ENCODE measurements at regions not wholly inside any gene's neighbourhood (a gene's known extent, or its start where the extent isn't known, plus 50 kb on each side); places are given as distances from the start of the nearest gene placed in this dataset.
"Not testable (repeated sequence)": the region's sequence is repeated elsewhere in the genome, so short reads cannot be mapped to it uniquely, and the experiment has no call there.

DNA sequence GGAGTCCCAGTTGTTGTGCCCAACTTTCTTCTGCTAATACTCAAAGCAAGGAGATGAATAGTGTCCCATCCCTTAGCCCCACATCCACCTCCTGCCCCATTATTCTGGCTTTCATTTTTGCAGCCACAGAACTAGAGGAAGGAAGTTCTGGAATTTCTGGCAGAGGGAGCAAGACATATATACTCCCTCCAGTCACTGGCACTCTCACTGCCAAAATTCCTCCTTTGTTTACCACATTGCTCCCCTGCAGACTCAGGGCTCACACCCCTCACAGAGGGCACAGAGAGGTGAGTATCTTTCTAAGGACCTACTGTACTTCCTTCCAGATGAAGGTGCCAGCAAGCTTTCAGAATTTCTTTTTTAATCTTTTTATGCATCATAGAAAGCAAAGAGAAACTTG is 168.0 kb upstream of the ID4 start:
- DNase-seq (ENCODE audit: low read depth in 3 of 3), result no peak

DNA sequence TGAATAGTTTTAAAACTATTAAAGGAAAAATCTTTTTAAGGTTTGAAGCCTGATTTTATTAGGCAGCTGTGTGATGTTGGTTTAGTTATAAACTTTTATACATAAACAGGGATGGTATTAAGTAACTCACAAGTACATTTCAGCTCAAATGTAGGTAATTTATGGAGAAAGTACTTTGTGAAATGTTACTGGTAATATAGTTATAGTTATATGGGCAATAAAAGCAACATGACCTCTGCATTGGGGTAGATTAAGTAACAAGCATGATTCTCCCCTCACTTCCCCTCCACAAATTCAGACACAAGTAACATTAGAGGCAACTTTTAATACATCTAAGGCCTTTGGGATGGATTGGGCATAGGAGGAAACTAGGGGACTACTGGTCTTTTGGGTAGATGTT is 154.3 kb upstream of the ID4 start:
- DNase-seq (ENCODE audit: low read depth in 3 of 3), result no peak

DNA sequence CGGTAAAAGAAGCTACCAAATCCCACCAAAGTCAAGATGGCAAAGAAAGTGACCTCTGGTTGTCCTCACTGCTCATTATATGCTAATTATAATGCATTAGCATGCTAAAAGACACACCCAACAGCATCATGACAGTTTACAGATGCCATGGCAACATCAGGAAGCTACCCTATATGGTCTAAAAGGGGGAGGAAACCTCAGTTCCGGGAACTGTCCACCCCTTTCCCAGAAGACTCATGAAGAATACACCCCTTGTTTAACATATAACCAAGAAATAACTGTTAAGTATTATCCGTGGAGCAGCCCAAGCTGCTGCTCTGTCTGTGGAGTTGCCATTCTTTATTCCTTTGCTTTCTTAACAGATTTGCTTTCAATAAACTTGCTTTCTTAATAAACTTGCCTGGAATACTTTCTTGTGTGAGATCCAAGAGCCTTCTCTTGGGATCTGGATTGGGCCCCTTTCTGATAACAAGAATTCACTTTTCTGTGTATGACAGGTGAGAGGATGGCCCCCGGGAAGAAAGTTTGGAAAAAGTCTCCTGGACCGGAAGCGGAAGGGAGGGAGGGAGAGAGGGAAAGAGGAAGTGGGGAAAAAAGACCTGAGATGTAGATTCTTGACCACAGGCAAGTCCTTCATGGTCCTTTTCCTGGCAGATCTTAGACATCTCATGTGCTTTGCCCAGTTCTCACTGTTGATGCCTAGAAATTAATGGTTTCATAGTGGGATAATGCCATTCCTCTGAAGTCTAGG is 146.7 kb upstream of the ID4 start:
- no peak for DNase-seq (ENCODE audit: low read depth in 3 of 3)

DNA sequence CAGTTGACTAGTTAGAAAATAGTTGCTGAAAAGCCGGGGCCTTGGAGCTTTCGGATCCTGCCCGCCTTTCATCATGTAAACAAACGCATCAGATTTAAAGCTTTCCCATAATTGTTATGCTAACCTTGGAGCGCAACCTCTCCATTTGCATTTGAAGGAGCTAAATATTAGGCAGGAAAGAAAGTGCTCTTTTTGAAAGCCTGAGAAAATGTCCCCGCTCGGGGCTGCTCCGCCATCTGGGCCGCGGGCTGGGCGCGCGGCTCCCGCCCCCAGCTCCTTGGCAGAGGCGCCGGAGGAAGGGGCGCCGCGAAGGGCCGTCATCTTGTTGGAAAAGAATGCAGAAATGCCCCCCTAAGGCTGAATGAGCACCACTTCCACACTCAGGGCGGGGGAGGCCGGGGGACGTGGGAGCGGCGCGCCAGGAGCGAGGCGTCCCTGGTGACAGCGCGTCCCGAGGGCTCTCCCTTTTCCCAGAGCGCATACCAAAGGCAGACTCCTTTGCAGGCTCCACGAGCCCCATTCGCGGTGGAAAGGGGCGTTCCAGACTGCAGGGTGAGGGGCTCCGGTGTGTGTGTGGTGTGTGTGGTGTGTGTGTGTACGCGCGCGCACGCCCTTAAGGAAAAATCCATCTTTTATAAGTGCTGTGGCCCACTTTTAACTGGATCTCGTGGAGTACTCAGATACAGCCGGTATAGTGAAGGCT is 145.6 kb upstream of the ID4 start:
- DNase-seq (ENCODE audit: low read depth in 3 of 3), result no peak

DNA sequence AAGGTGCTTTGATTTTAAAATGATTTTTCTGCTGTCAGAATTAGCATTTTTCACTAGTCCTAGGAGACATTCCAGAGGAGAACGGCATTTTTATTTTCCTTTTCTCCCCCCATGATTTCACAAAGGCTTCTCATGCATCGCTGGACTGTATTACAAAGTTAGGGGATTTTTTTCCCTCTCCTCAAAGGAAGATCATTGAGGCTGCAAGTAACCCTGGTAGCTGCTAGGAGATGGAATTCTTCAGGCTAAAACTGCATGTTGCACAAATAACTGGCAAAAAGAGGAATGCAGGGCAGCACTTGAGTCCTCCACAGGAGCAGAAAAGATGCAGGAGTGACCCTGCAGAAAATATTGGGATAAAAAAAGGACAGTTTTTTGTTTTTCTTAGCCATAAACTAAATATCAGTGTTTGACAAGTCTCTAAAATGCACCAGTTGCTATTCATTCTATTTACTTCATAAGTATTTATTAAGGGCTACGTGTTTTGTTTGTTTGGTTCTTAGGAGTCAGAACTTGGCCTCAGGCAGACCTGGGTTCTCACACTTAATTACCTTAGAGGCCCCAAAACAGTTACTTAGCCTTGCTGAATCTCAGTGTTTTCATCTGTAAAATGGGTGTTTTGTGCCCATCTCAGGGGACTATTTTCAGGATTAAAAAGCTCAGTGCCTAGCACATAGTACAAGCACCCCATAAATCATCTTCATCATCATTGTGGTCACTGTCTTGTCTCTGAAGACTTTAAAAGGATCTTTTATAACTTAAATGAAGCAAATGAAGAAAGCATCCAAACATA is 144.5 kb upstream of the ID4 start:
- no peak for DNase-seq (ENCODE audit: low read depth in 3 of 3)

DNA sequence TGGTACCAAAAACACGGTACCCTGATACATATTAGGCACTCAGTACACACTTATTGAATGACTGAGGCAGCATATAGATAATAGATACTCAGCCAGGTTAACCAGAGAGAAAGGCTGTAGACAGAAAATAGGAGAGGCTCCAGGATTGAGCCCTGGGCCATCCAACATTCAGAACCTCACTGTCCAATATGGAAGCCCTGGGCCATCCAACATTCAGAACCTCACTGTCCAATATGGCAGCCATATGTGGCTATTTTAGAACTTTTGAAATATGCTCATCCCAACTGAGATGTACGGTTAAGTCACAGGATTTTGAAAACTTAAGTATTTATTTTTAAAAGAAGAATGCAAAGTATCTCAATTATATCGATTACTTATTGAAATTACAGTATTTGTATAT is 142.5 kb upstream of the ID4 start:
- DNase-seq (ENCODE audit: low read depth in 3 of 3), result no peak

DNA sequence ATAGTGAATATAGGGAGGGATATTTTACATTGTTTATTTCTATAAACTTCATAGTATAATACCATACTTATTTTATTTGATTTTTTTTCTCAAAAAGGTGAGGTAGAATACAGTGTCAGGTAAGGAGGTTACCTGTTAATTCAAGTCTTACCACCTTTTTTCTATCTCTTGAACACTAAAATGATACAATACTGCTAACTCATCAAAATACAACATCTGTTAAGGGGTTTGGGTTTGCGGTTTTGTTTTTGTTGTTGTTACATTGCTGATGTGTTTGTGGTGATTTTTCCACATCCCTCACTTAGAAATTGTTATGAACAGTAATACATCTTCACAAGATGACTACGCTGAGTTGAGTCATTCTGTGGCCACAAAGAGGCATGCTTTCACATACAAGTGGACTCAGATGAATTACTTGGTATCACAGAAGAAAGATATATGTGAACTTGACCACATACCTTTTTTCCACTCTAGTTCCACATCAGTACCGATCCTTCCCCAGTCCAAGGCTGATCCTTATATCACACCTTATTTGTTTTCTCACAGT is 139.4 kb upstream of the ID4 start:
- no peak for DNase-seq (ENCODE audit: low read depth in 3 of 3)

DNA sequence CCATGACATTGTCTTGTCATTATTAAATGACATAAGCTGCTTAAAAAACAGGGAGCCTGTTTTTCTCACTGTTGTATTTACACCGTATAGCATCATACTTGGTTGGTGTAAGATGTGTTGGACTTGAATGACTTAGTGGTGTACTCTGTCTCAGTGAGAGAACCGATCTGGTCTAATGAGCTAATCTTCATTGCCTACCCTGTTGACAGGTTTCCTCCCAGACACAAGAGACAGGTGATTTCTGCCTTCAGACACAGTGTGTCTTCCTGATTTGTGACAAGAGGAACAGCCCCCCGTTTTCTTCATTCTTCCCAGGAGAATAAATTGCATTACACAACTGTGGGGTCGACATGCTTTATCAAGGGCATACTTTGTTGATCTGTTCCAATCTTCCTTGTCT is 137.2 kb upstream of the ID4 start:
- DNase-seq (ENCODE audit: low read depth in 3 of 3), result no peak

DNA sequence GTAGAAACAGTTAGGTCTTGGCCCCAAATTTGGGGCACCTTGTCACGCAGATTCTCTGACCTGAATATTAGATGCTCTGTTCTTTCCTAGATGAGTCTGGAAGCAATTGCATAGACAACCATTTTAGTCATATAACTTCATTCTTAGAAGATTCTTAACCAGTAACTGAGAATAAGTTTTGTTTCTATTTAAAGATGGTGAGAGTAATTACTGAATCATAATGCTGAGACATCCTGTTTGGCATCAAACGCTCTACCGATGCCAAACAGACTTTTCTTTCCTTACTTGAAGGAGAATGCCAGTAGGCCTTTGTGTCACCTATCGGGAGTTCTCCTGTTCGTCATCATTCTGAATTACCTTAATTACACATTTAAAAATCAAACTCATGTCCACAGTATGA is 131.6 kb upstream of the ID4 start:
- DNase-seq (ENCODE audit: low read depth in 3 of 3), result no peak

DNA sequence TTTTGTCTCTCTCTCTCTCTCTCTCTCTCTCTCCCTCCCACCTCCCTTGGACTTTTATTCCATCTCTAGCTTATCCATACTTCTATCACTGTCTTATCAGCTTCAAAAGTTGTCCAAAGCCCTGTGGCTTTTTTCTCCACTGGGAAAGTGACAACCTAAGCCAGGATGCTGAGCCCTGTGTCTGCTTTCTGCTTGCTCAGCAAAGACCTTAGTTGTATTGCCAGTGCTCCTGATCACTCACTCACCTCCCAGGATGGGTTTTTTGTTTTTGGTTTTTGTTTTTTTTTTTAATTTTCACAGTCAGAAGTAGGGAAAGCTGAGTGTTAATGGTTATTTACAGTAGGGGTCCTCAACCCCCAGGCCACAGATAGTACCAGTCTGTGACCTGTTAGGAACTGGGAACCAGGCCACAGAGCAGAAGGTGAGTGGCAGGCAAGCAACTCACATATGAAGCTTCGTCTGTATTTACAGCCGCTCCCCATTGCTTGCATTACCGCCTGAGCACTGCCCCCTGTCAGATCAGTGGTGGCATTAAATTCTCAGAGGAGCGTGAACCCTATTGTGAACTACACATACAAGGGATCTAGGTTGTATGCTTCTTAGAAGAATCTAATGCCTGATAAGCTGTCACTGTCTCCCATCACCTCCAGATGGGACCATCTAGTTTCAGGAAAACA is 125.0 kb upstream of the ID4 start:
- DNase-seq (ENCODE audit: low read depth in 3 of 3), result no peak

DNA sequence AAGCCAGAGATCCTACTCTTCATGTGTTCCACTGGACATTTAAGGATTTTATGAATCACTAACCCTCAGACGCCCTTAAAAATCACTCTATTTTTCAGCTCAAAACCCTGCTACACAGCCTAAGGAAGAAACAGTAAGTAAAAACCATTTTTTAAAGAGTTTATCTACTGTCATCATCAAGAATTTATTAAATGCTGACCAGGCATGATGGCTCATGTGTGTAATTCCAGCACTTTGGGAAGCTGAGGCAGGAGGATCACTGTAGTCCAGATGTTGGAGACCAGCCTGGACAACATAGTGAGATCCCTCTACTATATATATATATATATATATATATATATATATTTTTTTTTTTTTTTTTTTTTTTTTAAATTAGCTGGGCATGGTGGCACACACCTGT is 124.2 kb upstream of the ID4 start:
- DNase-seq (ENCODE audit: low read depth in 3 of 3), result no peak

DNA sequence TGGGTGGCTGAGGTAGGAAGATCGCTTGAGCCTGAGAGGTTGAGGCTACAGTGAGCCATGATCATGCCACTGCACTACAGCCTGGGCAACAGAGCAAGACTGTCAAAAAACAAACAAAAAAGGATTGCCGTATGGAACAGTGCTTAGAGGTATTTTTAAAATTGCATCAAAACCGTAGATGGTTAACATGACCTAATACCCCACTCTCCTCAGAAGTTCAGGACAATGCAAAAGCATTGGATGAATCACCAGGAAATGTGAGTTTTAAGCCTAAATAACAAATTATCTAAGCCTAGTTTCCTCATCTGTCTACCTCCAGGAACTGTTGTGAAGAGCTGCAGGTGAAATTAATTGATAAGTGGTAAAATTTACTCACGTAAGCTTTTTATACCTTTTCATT is 123.8 kb upstream of the ID4 start:
- no peak for DNase-seq (ENCODE audit: low read depth in 3 of 3)

DNA sequence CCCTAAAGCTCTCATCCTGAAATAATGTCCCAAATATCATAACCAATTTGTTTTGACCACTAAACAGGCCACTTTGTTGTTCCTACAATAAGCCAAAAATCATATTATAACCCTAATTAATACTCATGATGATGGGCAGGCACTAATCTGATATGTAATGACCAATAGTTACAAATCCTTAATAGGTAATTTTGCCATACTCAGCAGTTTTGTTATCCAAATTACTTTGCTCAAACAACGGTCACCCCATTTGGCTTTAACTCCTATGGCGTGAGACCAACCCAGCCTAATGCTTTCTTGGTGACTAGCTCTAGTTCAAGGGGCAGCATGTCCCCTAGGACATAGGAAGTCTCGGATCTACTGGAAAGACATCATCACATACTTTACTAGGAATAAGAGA is 123.2 kb upstream of the ID4 start:
- DNase-seq (ENCODE audit: low read depth in 3 of 3), result no peak

DNA sequence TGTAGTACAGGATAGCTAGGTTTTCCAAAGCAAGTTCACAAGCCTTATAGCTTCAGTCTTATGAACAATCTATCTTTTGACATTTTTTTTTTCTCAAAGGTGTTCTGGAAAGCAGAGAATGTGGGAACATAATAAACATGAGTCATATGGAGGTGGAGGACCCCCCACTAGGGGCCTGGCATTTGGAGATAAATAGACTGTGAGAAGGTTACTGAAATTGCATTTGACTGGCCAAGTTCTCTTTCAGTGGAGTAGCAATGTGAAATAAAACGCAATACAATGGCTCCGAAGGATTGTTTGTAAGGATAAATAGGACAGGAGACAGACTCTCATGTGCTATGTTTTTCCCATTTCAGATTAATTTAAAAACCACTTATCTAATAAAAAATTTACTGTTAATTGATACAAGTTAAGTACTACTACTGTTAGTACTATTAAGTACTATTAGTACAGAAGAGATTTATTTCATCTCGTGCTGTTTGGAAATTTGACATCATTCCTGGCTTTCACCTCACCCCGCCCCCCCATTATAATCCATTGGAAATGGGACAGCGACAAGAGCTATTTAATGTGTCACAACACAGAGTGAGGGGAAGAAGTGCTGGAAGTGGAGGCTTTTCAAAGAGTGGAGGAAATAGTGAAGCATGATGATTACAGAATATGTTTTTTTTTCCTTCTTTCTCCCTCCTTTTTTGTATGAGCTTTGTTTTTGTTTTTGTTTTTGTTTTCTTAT is 122.6 kb upstream of the ID4 start:
- DNase-seq (ENCODE audit: low read depth in 3 of 3), result no peak

DNA sequence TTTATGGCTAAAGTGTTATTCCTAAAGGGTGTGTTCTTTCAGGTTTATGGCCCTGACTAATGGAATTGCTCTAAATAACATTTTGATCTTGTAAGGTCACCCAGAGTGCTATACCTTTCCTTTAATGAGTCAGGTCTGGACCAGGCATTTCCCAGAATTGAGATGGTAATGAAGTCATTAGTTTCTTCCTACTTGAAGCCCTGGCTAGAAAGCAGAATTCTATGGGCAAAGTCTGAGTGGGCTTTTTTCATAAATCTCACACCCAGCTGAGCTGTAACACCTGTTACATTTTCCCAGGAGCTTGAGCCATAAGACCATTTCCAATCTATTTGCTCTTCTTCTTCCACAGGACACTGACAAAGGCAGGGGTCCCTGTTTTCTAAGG is 122.0 kb upstream of the ID4 start:
- no peak for DNase-seq (ENCODE audit: low read depth in 3 of 3)

DNA sequence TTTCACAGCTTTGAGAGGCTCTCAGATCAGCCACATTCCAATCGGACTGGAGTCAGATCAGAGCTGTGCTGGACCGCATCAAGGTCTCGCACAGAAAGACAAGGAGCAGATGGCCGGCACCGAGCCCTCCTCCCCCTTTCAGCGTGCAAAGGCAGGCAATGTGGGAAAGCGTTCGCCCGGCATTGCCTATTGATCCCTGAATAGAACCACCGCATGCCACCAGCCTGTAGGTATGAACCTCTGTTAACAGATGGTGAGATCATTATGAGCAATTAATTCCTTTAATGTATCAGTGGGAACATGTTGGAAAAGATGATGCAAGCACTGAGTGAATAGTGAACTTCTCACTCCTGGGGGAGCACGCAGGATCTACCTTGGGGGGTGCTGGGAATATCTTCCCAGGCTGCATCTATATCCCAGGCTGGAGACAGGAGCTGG is 117.5 kb upstream of the ID4 start:
- no peak for DNase-seq (ENCODE audit: low read depth in 3 of 3)

DNA sequence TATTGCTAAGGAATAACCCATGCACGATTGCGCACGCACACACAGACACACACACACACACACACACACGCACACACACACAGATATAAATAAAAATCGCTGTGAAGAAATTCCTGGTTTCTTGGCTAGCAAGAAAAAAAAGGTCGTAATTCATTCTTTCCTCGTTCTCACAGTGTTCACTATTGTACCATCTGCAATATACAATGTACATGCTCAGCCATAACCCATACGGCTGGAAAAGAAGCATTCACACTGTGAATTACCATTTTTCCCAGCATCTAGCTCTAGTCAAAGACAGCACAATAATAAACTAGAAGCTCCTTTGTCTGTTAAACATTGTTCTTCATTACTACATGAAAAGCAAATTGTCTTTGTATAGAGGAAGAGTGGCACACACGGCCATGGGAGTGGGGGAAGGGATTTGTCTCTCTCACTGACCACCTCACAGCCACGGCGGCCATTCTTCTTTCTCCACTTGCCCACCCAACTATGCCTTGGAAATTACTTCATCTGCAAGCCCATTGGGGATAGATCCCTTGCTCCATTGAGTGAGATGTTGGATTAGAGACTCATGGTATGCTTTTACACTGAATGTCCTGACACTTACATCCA is 115.3 kb upstream of the ID4 start:
- DNase-seq (ENCODE audit: low read depth in 3 of 3), result no peak

DNA sequence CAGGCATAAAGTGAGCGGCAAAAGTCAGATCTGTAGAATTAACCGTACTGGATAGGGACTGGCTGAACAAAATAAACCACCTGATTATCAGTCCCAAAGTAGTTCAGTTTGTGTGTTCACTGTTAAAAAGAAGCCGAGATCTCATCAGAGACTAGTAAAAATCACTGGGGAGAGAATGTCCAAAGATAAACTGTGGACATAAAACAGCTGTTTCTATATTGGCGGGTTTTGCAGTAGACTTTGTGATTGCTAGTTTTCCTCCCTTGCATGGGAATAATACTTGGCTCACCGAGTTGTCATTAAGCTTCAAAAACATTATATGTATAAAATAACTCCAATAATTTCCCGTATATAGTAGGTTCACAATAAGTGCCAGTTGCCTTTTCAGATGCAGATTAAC is 114.2 kb upstream of the ID4 start:
- no peak for DNase-seq (ENCODE audit: low read depth in 3 of 3)

DNA sequence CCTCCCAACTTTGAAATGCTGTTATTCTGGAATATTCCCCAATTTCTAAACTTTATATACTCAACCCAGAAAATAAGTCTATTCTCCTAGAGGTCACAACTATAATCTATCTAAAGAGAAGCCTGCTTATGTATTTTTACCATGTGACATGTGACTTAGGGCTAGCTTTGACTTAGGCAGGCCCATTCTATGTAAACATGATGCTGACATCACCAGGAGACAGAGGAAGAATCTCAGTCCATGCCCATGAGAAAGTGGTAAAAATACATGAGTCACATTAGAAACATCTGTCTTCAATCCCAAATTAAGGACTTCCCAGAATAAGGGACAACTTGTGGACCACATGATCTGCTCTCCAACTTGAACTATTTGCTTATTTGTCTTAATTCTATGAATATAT is 113.6 kb upstream of the ID4 start:
- DNase-seq (ENCODE audit: low read depth in 3 of 3), result no peak

DNA sequence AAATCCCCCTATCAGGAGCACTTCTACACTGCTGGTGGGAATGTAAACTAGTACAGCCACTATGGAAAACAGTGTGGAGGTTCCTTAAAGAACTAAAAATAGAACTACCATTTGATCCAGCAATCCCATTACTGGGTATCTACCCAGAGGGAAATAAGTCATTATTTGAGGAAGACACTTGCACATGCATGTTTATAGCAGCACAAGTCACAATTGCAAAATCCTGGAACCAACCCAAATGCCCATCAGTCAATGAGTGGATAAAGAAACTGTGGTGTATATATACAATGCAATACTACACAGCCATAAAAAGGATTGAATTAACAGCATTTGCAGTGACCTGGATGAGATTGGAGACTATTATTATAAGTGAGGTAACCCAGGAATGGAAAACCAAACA is 111.7 kb upstream of the ID4 start:
- not testable (repeated sequence) for DNase-seq (ENCODE audit: low read depth in 3 of 3)

DNA sequence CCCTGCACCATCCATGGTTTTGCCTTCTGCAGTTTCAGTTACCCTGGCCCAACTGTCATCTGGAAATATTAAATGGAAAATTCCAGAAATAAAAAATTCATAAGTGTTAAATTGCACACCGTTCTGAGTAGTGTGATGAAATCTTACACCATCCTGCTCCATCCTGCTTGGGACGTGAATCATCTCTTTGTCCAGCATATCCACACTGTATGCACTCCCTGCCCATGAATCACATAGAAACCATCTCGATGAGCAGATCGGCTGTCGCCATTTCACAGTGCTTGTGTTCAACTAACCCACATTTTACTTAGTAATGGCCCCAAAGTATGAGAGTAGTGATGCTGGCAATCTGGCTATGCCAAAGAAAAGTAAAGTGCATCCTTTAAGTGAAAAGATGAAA is 105.9 kb upstream of the ID4 start:
- no peak for DNase-seq (ENCODE audit: low read depth in 3 of 3)

All from stimulated activated CD4-positive, alpha-beta T cell treated with anti-CD3 and anti-CD28 coated beads, TNF-alpha, amount 100 ng/mL, for 24 hours (primary cell).